HEK293 (cell line): ENCODE measurements at regions not wholly inside any gene's neighbourhood (a gene's known extent, or its start where the extent isn't known, plus 50 kb on each side); places are given as distances from the start of the nearest gene placed in this dataset.

Experiments used
- GLI2 ChIP-seq: fragments of 450-650 bp; formaldehyde crosslinking; IDR thresholded peaks from 2 replicates; pipeline ENCODE4; 2017; ENCODE audit warnings: missing biosample characterization, missing genetic modification characterization, low read depth, borderline replicate concordance
- YY1 ChIP-seq: fragments of 450-650 bp; formaldehyde crosslinking; IDR thresholded peaks from 2 replicates; pipeline ENCODE4 v1.5.1; 2018; ENCODE audit warnings: missing biosample characterization, missing genetic modification characterization
- ZBTB7A ChIP-seq: fragments of 450-650 bp; formaldehyde crosslinking; IDR thresholded peaks from 2 replicates; pipeline ENCODE4 v1.5.1; 2016; ENCODE audit warnings: low read depth, missing biosample characterization, missing genetic modification characterization
- ZFP37 ChIP-seq: fragments of 450-650 bp; formaldehyde crosslinking; IDR thresholded peaks from 2 replicates; pipeline ENCODE4 v1.5.1; 2016; ENCODE audit warnings: missing biosample characterization, missing genetic modification characterization
- ZNF501 ChIP-seq: fragments of 450-650 bp; formaldehyde crosslinking; IDR thresholded peaks from 2 replicates; pipeline ENCODE4 v1.5.1; 2016; ENCODE audit warnings: missing biosample characterization, missing genetic modification characterization
- ZNF555 ChIP-seq: fragments of 450-650 bp; formaldehyde crosslinking; conservative IDR thresholded peaks from 2 replicates; pipeline ENCODE4 v1.5.1; 2017; ENCODE audit warnings: missing biosample characterization, mild to moderate bottlenecking, missing genetic modification characterization, inconsistent platforms
- ZNF571 ChIP-seq: fragments of 450-650 bp; formaldehyde crosslinking; IDR thresholded peaks from 2 replicates; pipeline ENCODE4 v1.5.0; 2017; ENCODE audit warnings: missing biosample characterization, missing genetic modification characterization
- ZNF623 ChIP-seq: fragments of 450-650 bp; formaldehyde crosslinking; IDR thresholded peaks from 2 replicates; pipeline ENCODE4 v1.5.1; 2016; ENCODE audit warnings: missing biosample characterization, missing genetic modification characterization
- ZNF747 ChIP-seq: fragments of 450-650 bp; formaldehyde crosslinking; IDR thresholded peaks from 2 replicates; pipeline ENCODE4 v1.5.1; 2016; ENCODE audit warnings: missing biosample characterization, missing genetic modification characterization
- ZNF776 ChIP-seq: fragments of 450-650 bp; formaldehyde crosslinking; IDR thresholded peaks from 2 replicates; pipeline ENCODE4 v1.5.0; 2017; ENCODE audit warnings: missing biosample characterization, missing genetic modification characterization, borderline replicate concordance
- TF ChIP-seq, protein P1 (sequence below): fragments of 450-650 bp; formaldehyde crosslinking; IDR thresholded peaks from 2 replicates; pipeline ENCODE4 v1.5.1; 2016; ENCODE audit warnings: missing biosample characterization, missing genetic modification characterization
- TF ChIP-seq, protein P2 (sequence below): fragments of 450-650 bp; formaldehyde crosslinking; IDR thresholded peaks from 2 replicates; pipeline ENCODE4 v1.5.1; 2016; ENCODE audit warnings: missing biosample characterization, missing genetic modification characterization
- TF ChIP-seq, protein P3 (sequence below): IDR thresholded peaks from 2 replicates; pipeline ENCODE4 v1.6.1; 2011; ENCODE audit warnings: mild to moderate bottlenecking, low read depth, low read length, borderline replicate concordance
- TF ChIP-seq, protein P4 (sequence below): fragments of 450-650 bp; formaldehyde crosslinking; IDR thresholded peaks from 2 replicates; pipeline ENCODE4 v1.5.1; 2016; ENCODE audit warnings: missing biosample characterization, missing genetic modification characterization

DNA sequence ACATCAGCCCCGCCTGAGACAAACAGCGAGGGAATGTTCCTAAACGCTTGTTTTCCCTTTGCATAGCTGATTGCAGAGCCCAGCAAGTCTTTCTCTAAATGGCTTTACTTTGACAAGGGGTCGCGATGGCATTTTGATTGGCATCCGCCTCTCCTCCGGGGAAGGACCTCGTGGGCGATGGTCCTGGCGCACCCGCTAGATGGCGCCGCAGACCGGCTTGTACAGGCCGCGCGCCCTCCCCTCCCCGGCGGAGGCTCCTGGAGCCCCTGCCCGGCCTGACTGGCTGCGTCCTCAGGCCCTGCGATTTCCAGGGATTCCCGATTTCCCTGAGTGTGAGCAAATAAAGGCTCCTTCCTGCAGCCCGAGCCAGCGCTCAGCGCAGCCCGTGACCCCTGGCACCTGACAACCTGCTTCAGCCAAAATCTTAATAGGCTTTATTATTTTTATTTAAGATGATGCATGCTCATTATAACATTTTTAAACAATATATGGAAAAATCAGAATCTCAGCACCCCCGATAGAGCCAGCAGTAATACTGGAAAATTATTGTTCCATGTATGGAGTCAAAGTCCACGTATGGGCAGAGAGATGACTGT, 468.3 kb downstream of the AACS start:
- TF ChIP-seq YY1 (tag by site-specific recombination) (no peak), ZNF623 (tag by site-specific recombination) (no peak), ZNF776 (no peak), ZNF571 (tag by site-specific recombination) (no peak), ZNF555 (tag by site-specific recombination) (no peak), ZBTB7A (tag by site-specific recombination) (no peak), ZNF501 (tag by site-specific recombination) (no peak), ZNF747 (tag by site-specific recombination) (no peak), ZFP37 (tag by site-specific recombination) (no peak), GLI2 (tag by site-specific recombination) (no peak)
- TF ChIP-seq, protein P1, sequence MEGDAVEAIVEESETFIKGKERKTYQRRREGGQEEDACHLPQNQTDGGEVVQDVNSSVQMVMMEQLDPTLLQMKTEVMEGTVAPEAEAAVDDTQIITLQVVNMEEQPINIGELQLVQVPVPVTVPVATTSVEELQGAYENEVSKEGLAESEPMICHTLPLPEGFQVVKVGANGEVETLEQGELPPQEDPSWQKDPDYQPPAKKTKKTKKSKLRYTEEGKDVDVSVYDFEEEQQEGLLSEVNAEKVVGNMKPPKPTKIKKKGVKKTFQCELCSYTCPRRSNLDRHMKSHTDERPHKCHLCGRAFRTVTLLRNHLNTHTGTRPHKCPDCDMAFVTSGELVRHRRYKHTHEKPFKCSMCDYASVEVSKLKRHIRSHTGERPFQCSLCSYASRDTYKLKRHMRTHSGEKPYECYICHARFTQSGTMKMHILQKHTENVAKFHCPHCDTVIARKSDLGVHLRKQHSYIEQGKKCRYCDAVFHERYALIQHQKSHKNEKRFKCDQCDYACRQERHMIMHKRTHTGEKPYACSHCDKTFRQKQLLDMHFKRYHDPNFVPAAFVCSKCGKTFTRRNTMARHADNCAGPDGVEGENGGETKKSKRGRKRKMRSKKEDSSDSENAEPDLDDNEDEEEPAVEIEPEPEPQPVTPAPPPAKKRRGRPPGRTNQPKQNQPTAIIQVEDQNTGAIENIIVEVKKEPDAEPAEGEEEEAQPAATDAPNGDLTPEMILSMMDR = peak; percentile 35; the same call in 1 of the 2 replicates
- TF ChIP-seq, protein P2, sequence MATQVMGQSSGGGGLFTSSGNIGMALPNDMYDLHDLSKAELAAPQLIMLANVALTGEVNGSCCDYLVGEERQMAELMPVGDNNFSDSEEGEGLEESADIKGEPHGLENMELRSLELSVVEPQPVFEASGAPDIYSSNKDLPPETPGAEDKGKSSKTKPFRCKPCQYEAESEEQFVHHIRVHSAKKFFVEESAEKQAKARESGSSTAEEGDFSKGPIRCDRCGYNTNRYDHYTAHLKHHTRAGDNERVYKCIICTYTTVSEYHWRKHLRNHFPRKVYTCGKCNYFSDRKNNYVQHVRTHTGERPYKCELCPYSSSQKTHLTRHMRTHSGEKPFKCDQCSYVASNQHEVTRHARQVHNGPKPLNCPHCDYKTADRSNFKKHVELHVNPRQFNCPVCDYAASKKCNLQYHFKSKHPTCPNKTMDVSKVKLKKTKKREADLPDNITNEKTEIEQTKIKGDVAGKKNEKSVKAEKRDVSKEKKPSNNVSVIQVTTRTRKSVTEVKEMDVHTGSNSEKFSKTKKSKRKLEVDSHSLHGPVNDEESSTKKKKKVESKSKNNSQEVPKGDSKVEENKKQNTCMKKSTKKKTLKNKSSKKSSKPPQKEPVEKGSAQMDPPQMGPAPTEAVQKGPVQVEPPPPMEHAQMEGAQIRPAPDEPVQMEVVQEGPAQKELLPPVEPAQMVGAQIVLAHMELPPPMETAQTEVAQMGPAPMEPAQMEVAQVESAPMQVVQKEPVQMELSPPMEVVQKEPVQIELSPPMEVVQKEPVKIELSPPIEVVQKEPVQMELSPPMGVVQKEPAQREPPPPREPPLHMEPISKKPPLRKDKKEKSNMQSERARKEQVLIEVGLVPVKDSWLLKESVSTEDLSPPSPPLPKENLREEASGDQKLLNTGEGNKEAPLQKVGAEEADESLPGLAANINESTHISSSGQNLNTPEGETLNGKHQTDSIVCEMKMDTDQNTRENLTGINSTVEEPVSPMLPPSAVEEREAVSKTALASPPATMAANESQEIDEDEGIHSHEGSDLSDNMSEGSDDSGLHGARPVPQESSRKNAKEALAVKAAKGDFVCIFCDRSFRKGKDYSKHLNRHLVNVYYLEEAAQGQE (tag by site-specific recombination) = no peak
- TF ChIP-seq, protein P3, sequence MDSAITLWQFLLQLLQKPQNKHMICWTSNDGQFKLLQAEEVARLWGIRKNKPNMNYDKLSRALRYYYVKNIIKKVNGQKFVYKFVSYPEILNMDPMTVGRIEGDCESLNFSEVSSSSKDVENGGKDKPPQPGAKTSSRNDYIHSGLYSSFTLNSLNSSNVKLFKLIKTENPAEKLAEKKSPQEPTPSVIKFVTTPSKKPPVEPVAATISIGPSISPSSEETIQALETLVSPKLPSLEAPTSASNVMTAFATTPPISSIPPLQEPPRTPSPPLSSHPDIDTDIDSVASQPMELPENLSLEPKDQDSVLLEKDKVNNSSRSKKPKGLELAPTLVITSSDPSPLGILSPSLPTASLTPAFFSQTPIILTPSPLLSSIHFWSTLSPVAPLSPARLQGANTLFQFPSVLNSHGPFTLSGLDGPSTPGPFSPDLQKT = no peak
- TF ChIP-seq, protein P4, sequence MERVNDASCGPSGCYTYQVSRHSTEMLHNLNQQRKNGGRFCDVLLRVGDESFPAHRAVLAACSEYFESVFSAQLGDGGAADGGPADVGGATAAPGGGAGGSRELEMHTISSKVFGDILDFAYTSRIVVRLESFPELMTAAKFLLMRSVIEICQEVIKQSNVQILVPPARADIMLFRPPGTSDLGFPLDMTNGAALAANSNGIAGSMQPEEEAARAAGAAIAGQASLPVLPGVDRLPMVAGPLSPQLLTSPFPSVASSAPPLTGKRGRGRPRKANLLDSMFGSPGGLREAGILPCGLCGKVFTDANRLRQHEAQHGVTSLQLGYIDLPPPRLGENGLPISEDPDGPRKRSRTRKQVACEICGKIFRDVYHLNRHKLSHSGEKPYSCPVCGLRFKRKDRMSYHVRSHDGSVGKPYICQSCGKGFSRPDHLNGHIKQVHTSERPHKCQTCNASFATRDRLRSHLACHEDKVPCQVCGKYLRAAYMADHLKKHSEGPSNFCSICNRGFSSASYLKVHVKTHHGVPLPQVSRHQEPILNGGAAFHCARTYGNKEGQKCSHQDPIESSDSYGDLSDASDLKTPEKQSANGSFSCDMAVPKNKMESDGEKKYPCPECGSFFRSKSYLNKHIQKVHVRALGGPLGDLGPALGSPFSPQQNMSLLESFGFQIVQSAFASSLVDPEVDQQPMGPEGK (tag by site-specific recombination) = no peak
